ENCODE measurements at regions not wholly inside any gene's neighbourhood (a gene's known extent, or its start where the extent isn't known, plus 50 kb on each side); places are given as distances from the start of the nearest gene placed in this dataset.
A peak's percentile ranks its signal among the peaks of the same experiment; 100 is the strongest.

GRCh38 chr5:125870256-125870655, 553.0 kb upstream of the GRAMD2B start:
- no peak for TF ChIP-seq JUND (IDR thresholded peaks at IDR 0.05; ENCODE audit: low read depth)
- in situ Hi-C loops (cut with HindIII; ENCODE audit: low pct_unique_long_range_greater_than_20kb, low sequenced_read_pairs), result no loop called here
- no peak for DNase-seq (ENCODE audit: low read depth in 1 of 2, low spot score in 1 of 2)

GRCh38 chr5:125874057-125874456, 549.2 kb upstream of the GRAMD2B start:
- TF ChIP-seq JUND (IDR thresholded peaks at IDR 0.05; ENCODE audit: low read depth), result no peak
- no peak for DNase-seq (ENCODE audit: low read depth in 1 of 2, low spot score in 1 of 2)
- in situ Hi-C loops (cut with HindIII; ENCODE audit: low pct_unique_long_range_greater_than_20kb, low sequenced_read_pairs), result no loop called here

GRCh38 chr5:125874717-125875116, 548.5 kb upstream of the GRAMD2B start:
- DNase-seq (ENCODE audit: low read depth in 1 of 2, low spot score in 1 of 2), result peak in 1 of 2 experiments; percentile 51
- in situ Hi-C loops (cut with HindIII; ENCODE audit: low pct_unique_long_range_greater_than_20kb, low sequenced_read_pairs), result no loop called here
- TF ChIP-seq JUND (IDR thresholded peaks at IDR 0.05; ENCODE audit: low read depth), result no peak

GRCh38 chr5:125877248-125877647, 546.0 kb upstream of the GRAMD2B start:
- in situ Hi-C loops (cut with HindIII; ENCODE audit: low pct_unique_long_range_greater_than_20kb, low sequenced_read_pairs), result no loop called here
- TF ChIP-seq JUND (IDR thresholded peaks at IDR 0.05; ENCODE audit: low read depth), result no peak
- DNase-seq (ENCODE audit: low read depth in 1 of 2, low spot score in 1 of 2), result no peak

- peak in 1 of 2 experiments; percentile 24 for DNase-seq (ENCODE audit: low read depth in 1 of 2, low spot score in 1 of 2)
- no peak for TF ChIP-seq JUND (IDR thresholded peaks at IDR 0.05; ENCODE audit: low read depth)
- in situ Hi-C loops (cut with HindIII; ENCODE audit: low pct_unique_long_range_greater_than_20kb, low sequenced_read_pairs), result no loop called here
Observed at GRCh38 chr5:125882061-125882460, 541.1 kb upstream of the GRAMD2B start.

- no peak for TF ChIP-seq JUND (IDR thresholded peaks at IDR 0.05; ENCODE audit: low read depth)
Observed at GRCh38 chr5:125883223-125883622, 540.0 kb upstream of the GRAMD2B start.

GRCh38 chr5:125888358-125888757, 534.9 kb upstream of the GRAMD2B start:
- DNase-seq (ENCODE audit: low read depth in 1 of 2, low spot score in 1 of 2), result no peak
- in situ Hi-C loops (cut with HindIII; ENCODE audit: low pct_unique_long_range_greater_than_20kb, low sequenced_read_pairs), result no loop called here
- TF ChIP-seq JUND (IDR thresholded peaks at IDR 0.05; ENCODE audit: low read depth), result no peak

More at GRCh38 chr5:125883223-125883622, 540.0 kb upstream of the GRAMD2B start:
- DNase-seq (ENCODE audit: low read depth in 1 of 2, low spot score in 1 of 2), result no peak
- in situ Hi-C loops (cut with HindIII; ENCODE audit: low pct_unique_long_range_greater_than_20kb, low sequenced_read_pairs), result no loop called here

- in situ Hi-C loops (cut with HindIII; ENCODE audit: low pct_unique_long_range_greater_than_20kb, low sequenced_read_pairs), result no loop called here
- no peak for TF ChIP-seq JUND (IDR thresholded peaks at IDR 0.05; ENCODE audit: low read depth)
- DNase-seq (ENCODE audit: low read depth in 1 of 2, low spot score in 1 of 2), result no peak
Observed at GRCh38 chr5:125890511-125890931, 532.7 kb upstream of the GRAMD2B start.

GRCh38 chr5:125891061-125891725, 532.0 kb upstream of the GRAMD2B start:
- no peak for DNase-seq (ENCODE audit: low read depth in 1 of 2, low spot score in 1 of 2)
- in situ Hi-C loops (cut with HindIII; ENCODE audit: low pct_unique_long_range_greater_than_20kb, low sequenced_read_pairs), result no loop called here
- TF ChIP-seq JUND (IDR thresholded peaks at IDR 0.05; ENCODE audit: low read depth), result no peak

GRCh38 chr5:125894383-125894782, 528.8 kb upstream of the GRAMD2B start:
- peak; percentile 75; the same call in 1 of the 2 replicates for TF ChIP-seq JUND (IDR thresholded peaks at IDR 0.05; ENCODE audit: low read depth)
- peak; percentile 18 to 77 for DNase-seq (ENCODE audit: low read depth in 1 of 2, low spot score in 1 of 2)
- in situ Hi-C loops (cut with HindIII; ENCODE audit: low pct_unique_long_range_greater_than_20kb, low sequenced_read_pairs), result no loop called here

- no peak for TF ChIP-seq JUND (IDR thresholded peaks at IDR 0.05; ENCODE audit: low read depth)
- DNase-seq (ENCODE audit: low read depth in 1 of 2, low spot score in 1 of 2), result no peak
- in situ Hi-C loops (cut with HindIII; ENCODE audit: low pct_unique_long_range_greater_than_20kb, low sequenced_read_pairs), result no loop called here
Observed at GRCh38 chr5:125896368-125896767, 526.8 kb upstream of the GRAMD2B start.

GRCh38 chr5:125897089-125897488, 526.1 kb upstream of the GRAMD2B start:
- DNase-seq (ENCODE audit: low read depth in 1 of 2, low spot score in 1 of 2), result peak; percentile 10 to 52
- in situ Hi-C loops (cut with HindIII; ENCODE audit: low pct_unique_long_range_greater_than_20kb, low sequenced_read_pairs), result no loop called here
- peak; percentile 89; the same call in 1 of the 2 replicates for TF ChIP-seq JUND (IDR thresholded peaks at IDR 0.05; ENCODE audit: low read depth)

- no peak for TF ChIP-seq JUND (IDR thresholded peaks at IDR 0.05; ENCODE audit: low read depth)
- DNase-seq (ENCODE audit: low read depth in 1 of 2, low spot score in 1 of 2), result no peak
- in situ Hi-C loops (cut with HindIII; ENCODE audit: low pct_unique_long_range_greater_than_20kb, low sequenced_read_pairs), result no loop called here
Observed at GRCh38 chr5:125898851-125899405, 524.3 kb upstream of the GRAMD2B start.
